ENCODE measurements at regions not wholly inside any gene's neighbourhood (a gene's known extent, or its start where the extent isn't known, plus 50 kb on each side); places are given as distances from the start of the nearest gene placed in this dataset.

DNA sequence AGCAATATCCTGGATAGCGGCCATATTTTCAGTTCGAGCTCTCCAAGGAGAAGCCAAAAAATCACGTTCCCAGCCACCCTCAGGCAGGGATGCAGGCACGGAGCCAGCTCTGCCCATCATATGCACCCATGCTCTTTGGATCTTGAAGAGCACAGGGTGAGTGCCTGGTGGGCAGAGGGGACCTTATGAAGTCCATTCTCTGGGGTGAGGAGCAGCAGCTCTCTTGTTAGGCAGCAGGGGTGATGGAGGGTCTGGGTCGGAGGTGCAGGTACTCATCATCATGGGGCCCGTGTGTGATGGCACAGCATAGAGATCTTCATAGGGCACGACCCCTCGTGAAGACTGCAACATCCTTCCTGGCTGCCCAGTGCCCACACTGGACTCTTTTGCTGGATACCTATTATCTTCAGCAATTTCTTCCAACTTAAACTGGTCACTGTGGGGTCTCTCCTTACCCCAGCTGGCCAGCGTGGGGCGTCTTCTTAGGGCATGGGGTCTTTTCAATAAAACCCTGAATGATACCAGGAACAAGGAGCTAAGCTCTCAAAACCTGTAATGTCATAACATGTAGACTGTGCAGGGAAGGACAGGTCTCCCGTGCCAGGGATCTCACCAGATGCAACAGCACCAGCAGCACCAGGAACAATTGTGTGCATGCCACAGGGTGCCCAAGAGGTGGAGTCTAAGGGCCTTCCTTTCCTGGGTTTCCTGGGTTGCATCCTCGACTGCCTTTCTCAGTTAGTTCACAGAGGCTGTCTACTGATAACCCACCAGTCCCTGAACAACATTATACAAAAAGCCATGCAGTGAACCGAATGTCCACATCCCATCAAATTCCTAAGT, 165.0 kb downstream of the TENT4A start:
- DNase-seq (ENCODE audit: low read depth): no peak
- no peak overlapping the region for H3K4me3 ChIP-seq (ENCODE audit: low read length)
- TF ChIP-seq, protein P1, sequence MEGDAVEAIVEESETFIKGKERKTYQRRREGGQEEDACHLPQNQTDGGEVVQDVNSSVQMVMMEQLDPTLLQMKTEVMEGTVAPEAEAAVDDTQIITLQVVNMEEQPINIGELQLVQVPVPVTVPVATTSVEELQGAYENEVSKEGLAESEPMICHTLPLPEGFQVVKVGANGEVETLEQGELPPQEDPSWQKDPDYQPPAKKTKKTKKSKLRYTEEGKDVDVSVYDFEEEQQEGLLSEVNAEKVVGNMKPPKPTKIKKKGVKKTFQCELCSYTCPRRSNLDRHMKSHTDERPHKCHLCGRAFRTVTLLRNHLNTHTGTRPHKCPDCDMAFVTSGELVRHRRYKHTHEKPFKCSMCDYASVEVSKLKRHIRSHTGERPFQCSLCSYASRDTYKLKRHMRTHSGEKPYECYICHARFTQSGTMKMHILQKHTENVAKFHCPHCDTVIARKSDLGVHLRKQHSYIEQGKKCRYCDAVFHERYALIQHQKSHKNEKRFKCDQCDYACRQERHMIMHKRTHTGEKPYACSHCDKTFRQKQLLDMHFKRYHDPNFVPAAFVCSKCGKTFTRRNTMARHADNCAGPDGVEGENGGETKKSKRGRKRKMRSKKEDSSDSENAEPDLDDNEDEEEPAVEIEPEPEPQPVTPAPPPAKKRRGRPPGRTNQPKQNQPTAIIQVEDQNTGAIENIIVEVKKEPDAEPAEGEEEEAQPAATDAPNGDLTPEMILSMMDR (conservative IDR thresholded peaks at IDR 0.05; ENCODE audit: low read length): no peak

DNA sequence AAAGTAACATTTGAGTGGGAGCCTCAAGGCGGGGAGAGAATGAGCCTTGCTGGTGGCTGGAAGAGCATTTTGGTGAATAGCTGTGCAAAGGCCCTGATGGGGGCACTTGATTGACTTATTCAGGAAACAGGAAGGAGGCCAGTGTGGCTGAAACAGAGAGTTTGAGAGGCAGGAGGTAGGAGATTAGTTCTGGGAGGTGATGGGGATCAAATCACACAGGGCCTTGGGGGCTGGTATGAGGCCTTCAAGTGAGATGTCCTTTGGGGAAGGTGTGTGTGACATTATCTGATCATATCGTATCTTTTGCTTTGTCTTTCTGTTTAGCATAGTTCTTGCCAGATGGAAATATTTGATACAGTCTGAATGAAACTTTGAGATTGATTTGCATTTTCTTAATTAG, 172.3 kb downstream of the TENT4A start:
- no peak for DNase-seq (ENCODE audit: low read depth)
- no peak overlapping the region for H3K4me3 ChIP-seq (ENCODE audit: low read length)
- TF ChIP-seq, protein P1 (conservative IDR thresholded peaks at IDR 0.05; ENCODE audit: low read length): no peak

DNA sequence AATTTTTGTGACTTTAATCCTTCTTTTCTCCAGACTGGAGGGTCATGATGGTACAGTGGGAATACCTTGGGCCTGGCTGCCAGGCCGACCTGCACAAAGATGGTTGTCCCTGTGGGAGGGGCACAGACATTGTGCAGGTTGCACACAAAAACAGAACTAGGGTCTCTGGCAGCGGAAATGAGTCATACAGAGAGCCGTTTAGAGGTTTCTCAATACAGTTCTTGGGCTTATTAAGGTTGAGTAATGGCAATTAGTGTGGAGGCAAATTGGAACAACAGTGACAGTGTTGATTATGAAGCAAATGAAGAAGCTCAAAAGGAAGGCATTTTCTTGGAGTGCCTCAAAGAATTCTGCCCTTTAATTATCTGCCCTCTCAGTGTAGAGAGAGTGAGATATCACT, 173.6 kb downstream of the TENT4A start:
- DNase-seq (ENCODE audit: low read depth): no peak
- TF ChIP-seq, protein P1 (conservative IDR thresholded peaks at IDR 0.05; ENCODE audit: low read length): no peak
- H3K4me3 ChIP-seq (ENCODE audit: low read length): no peak overlapping the region

DNA sequence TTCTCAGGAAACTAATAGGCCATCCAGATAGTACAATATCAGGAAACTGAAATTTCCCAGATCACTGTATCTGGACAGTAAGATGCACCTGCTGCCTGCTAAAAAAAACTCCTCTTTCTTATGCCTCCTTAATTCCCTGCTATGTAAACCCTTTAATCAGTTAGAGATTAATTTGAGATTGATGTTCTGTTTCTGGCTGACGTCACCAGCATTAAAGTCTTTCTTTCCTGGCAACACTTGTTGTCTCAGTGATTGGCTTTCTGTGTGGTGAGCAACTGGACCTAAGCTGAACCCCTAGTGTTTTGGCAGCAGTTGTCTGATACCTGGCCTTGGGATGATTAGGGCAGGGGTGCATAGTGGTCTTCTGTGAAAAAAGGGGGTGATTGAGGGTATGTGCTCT, 175.8 kb downstream of the TENT4A start:
- DNase-seq (ENCODE audit: low read depth): no peak
- TF ChIP-seq, protein P1 (conservative IDR thresholded peaks at IDR 0.05; ENCODE audit: low read length): no peak
- H3K4me3 ChIP-seq (ENCODE audit: low read length): no peak overlapping the region

DNA sequence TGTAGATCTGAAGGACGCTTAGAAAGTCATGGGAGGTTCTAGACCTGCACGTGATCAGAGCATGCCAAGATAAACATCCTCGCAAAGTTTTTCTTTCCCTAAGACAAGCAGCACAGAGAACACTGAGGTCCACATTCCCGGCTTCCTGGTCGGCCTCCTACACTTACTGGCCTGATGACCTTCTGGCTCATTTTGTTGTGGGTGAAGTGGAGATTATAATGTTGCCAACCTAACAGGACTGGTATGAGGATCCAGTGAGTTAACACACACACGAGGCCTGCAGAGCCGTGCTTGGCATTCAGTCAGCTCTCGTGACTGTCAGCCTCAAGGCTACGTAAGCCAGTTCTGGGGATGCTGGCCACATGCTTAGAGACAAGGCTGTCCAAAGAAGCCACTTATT, 186.0 kb downstream of the TENT4A start:
- DNase-seq (ENCODE audit: low read depth): peak; percentile 39
- TF ChIP-seq, protein P1 (conservative IDR thresholded peaks at IDR 0.05; ENCODE audit: low read length): no peak
- no peak overlapping the region for H3K4me3 ChIP-seq (ENCODE audit: low read length)

DNA sequence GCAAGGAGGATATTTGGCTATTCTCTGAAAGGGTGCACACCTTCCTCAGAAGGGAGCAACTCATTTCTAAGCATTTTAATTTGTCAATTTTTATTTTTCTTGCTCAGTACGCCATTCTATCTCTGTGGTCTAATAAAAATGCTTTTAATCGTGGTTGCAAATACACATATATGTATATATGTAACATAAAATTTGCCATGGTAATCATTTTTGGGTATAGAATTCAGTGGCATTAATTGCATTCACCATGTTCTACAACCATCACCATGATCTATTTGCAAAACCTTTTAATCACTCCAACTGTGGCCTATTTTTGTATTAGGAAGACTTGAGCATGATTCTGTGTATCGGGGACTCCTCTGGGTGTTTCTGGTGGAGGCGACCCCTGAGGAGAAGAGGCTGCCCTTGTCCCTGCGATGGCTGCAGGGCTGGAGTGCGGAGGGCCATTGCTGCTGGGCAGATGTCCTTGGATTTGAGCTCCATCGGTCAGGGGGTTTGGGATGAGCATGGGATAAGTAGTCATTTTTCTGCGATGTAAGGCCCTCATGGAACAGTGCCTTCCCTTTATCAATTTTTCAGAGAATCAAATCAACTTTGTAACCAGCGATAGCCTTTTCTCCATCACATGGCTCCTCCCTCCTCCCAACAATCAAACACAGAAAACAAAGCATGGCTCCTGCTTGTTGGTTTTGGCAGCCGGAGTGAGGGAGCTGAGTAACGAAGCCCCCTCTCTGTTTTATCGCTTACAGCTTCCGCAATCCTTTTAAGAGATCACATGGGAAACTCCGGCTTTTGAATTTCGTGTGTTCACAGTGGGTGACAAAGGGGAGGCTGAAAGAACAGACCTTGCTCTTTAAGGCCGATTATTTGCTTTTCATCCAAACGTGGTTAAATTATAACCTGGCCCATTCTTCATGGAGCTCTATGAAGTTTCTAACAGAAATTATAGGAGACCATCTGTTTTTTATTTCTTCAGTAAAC, 187.3 kb downstream of the TENT4A start:
- TF ChIP-seq, protein P1 (conservative IDR thresholded peaks at IDR 0.05; ENCODE audit: low read length): no peak
- no peak for DNase-seq (ENCODE audit: low read depth)
- no peak overlapping the region for H3K4me3 ChIP-seq (ENCODE audit: low read length)

All from AG10803 (cell line).